PFSK-1 (cell line): ENCODE measurements at regions not wholly inside any gene's neighbourhood (a gene's known extent, or its start where the extent isn't known, plus 50 kb on each side); places are given as distances from the start of the nearest gene placed in this dataset.

ENCODE experiments used
- POLR2AphosphoS5 ChIP-seq: IDR thresholded peaks from 2 replicates; pipeline ENCODE4 v1.6.1; 2012; ENCODE audit warnings: low read depth, mild to moderate bottlenecking, control low read depth, low read length, moderate library complexity
- REST ChIP-seq, 2 experiments: IDR thresholded peaks; 2 replicates each; pipeline versions ENCODE4 v1.6.1 to v1.8.0; 2011 to 2012; ENCODE audit warnings: low read depth in 2 of 2, low read length in 2 of 2, control low read depth in 1 of 2, inconsistent platforms in 1 of 2, mild to moderate bottlenecking in 1 of 2, moderate library complexity in 1 of 2; ENCODE audit not compliant: insufficient read depth in 1 of 2
- TAF1 ChIP-seq: IDR thresholded peaks from 2 replicates; pipeline ENCODE4 v1.6.1; 2012; ENCODE audit warnings: low read length, control low read depth, borderline replicate concordance; ENCODE audit not compliant: insufficient read depth

- TF ChIP-seq REST (IDR thresholded peaks at IDR 0.05; ENCODE audit: insufficient read depth in 1 of 2, low read depth in 2 of 2, low read length in 2 of 2) (no peak), POLR2AphosphoS5 (no peak), TAF1 (no peak)
Observed at GRCh38 chr4:180619440-180619839, 1623.8 kb upstream of the TENM3 start.
